Thyroid gland (tissue), 4 donors: ENCODE measurements at regions not wholly inside any gene's neighbourhood (a gene's known extent, or its start where the extent isn't known, plus 50 kb on each side); places are given as distances from the start of the nearest gene placed in this dataset.

Experiments
- CTCF ChIP-seq, 6 experiments: fragments of 200-600 bp in 3 of 6; fragments of 450-650 bp in 3 of 6; sonication (generic) in 3 of 6; IDR thresholded peaks; one replicate each; pipeline ENCODE4 v1.5.1; 2016 to 2019; ENCODE audit warnings: antibody characterized with exemption in 6 of 6, mild to moderate bottlenecking in 2 of 6, inconsistent platforms in 1 of 6, moderate library complexity in 1 of 6
- POLR2A ChIP-seq, 2 donors: fragments of 450-650 bp; IDR thresholded peaks; one replicate each; pipeline ENCODE4 v1.6.1; 2017; ENCODE audit warnings: antibody characterized with exemption in 2 of 2, mild to moderate bottlenecking in 2 of 2, moderate library complexity in 1 of 2

GRCh38 chr11:71060391-71060791 is 192.0 kb downstream of the SHANK2 start:
- no peak for TF ChIP-seq CTCF (IDR thresholded peaks at IDR 0.05)
- TF ChIP-seq POLR2A (IDR thresholded peaks at IDR 0.05), result no peak
